Astrocyte (in vitro differentiated cells and primary cell): ENCODE measurements at regions not wholly inside any gene's neighbourhood (a gene's known extent, or its start where the extent isn't known, plus 50 kb on each side); places are given as distances from the start of the nearest gene placed in this dataset.

Experiments used
- CTCF ChIP-seq: IDR thresholded peaks from 2 replicates; pipeline ENCODE4 v1.5.1; 2011; ENCODE audit warnings: low read depth, mild to moderate bottlenecking, inconsistent platforms, low read length, moderate library complexity; ENCODE audit not compliant: insufficient read depth
- EZH2 ChIP-seq: IDR thresholded peaks from 2 replicates; pipeline ENCODE4 v1.6.1; 2012; ENCODE audit warnings: mild to moderate bottlenecking, low read length, inconsistent platforms; ENCODE audit not compliant: insufficient read depth

GRCh38 chr4:14299166-14299565, 671.6 kb upstream of the BOD1L1 start:
- TF ChIP-seq CTCF (no peak), EZH2 (no peak)
